Endothelial cell of umbilical vein (primary cell): ENCODE measurements at regions not wholly inside any gene's neighbourhood (a gene's known extent, or its start where the extent isn't known, plus 50 kb on each side); places are given as distances from the start of the nearest gene placed in this dataset.

Experiments used
- BruUV-seq: library from RNA; stranded (reverse); fragments of 400-500 nt; replicated peaks from 2 replicates; lab custom pipeline; 2021; lab: Mats Ljungman, UMichigan
- CTCF ChIA-PET: fragments of 300-600, 350-600 bp; sonication (Branson Sonifier 250); formaldehyde crosslinking; loops from one replicate; lab custom pipeline; 2021; ENCODE audit warnings: antibody characterized with exemption, inconsistent platforms; lab: Charles Lee
- POLR2A ChIA-PET: fragments of 300-600, 350-600 bp; sonication (Branson Sonifier 250); formaldehyde crosslinking; loops from one replicate; lab custom pipeline; 2021; ENCODE audit warnings: antibody characterized with exemption, inconsistent platforms; lab: Charles Lee
- DNase-seq: peaks from one replicate; pipeline ENCODE4 v3.0.0-alpha.2; 2011; ENCODE audit warnings: low read depth, low spot score
- FAIRE-seq: peaks from 2 replicates; lab custom pipeline; 2011; peaks lifted over from hg19 to GRCh38; lab: Jason Lieb, UNC
- H2AFZ ChIP-seq: 2 replicates; pipeline ENCODE4 v1.6.0; 2012; ENCODE audit warnings: low read depth, low read length, control low read depth, inconsistent platforms
- H3K27ac ChIP-seq: 2 replicates; pipeline ENCODE4 v1.5.1; 2011; ENCODE audit warnings: low read depth, mild to moderate bottlenecking, control low read depth, low read length, moderate library complexity; ENCODE audit not compliant: insufficient read depth
- H3K27me3 ChIP-seq, 2 experiments: 2 replicates each; pipeline versions ENCODE4 v1.6.0 to v1.6.1; 2011; ENCODE audit warnings: low read length in 2 of 2, mixed read lengths in 1 of 2; ENCODE audit not compliant: control insufficient read depth in 2 of 2, insufficient read depth in 2 of 2
- H3K36me3 ChIP-seq, 2 experiments: 2 replicates in 1 of 2; 3 replicates in 1 of 2; pipeline ENCODE4 v1.5.1; 2011; ENCODE audit warnings: low read length in 2 of 2, mild to moderate bottlenecking in 1 of 2, moderate library complexity in 1 of 2; ENCODE audit not compliant: control insufficient read depth in 2 of 2, insufficient read depth in 2 of 2; ENCODE audit errors: extremely low read depth in 1 of 2
- H3K4me1 ChIP-seq: 3 replicates; pipeline ENCODE4 v1.5.1; 2011; ENCODE audit warnings: mild to moderate bottlenecking, low read length; ENCODE audit not compliant: control insufficient read depth, insufficient read depth; ENCODE audit errors: extremely low read depth
- H3K4me2 ChIP-seq: 2 replicates; pipeline ENCODE4 v1.6.1; 2011; ENCODE audit warnings: low read length, control low read depth, mixed read lengths; ENCODE audit not compliant: insufficient read depth
- H3K4me3 ChIP-seq, 3 experiments: fragments of 200-600 bp in 1 of 3; sonication (generic), shearing (Covaris generic) in 1 of 3; replicated peaks in 1 of 3; 2 replicates each; pipeline ENCODE4 v1.5.1; 2011 to 2016; ENCODE audit warnings: control low read depth in 3 of 3, low read length in 3 of 3, mild to moderate bottlenecking in 2 of 3, inconsistent platforms in 1 of 3, low read depth in 1 of 3, moderate library complexity in 1 of 3; ENCODE audit not compliant: insufficient read depth in 1 of 3
- H3K79me2 ChIP-seq: 2 replicates; pipeline ENCODE4 v1.6.0; 2012; ENCODE audit warnings: low read length, inconsistent platforms; ENCODE audit not compliant: control insufficient read depth, insufficient read depth
- H3K9ac ChIP-seq: replicated peaks from 2 replicates; pipeline ENCODE3; 2011; ENCODE audit warnings: low read length, control low read depth; ENCODE audit not compliant: insufficient read depth; ENCODE audit errors: extremely low read depth
- H3K9me1 ChIP-seq: replicated peaks from 3 replicates; pipeline ENCODE4 v1.6.0; 2011; ENCODE audit warnings: mild to moderate bottlenecking, low read length; ENCODE audit not compliant: control insufficient read depth, insufficient read depth; ENCODE audit errors: extremely low read depth
- H3K9me3 ChIP-seq: replicated peaks from 2 replicates; pipeline ENCODE4 v1.5.1; 2012; ENCODE audit warnings: low read length, inconsistent platforms; ENCODE audit not compliant: control insufficient read depth, insufficient read depth
- H4K20me1 ChIP-seq: replicated peaks from 2 replicates; pipeline ENCODE3; 2011; ENCODE audit warnings: mild to moderate bottlenecking, low read length; ENCODE audit not compliant: control insufficient read depth, insufficient read depth; ENCODE audit errors: extremely low read depth
- CTCF ChIP-seq, 2 donors: IDR thresholded peaks; 1 replicate in 1 of 2; 2 replicates in 1 of 2; pipeline ENCODE4 v1.5.1; 2011; ENCODE audit warnings: low read length in 2 of 2, mild to moderate bottlenecking in 2 of 2, moderate library complexity in 2 of 2, control low read depth in 1 of 2, inconsistent platforms in 1 of 2, low read depth in 1 of 2; ENCODE audit not compliant: insufficient read depth in 1 of 2; ENCODE audit errors: extremely low read depth in 1 of 2
- EZH2 ChIP-seq: IDR thresholded peaks from 2 replicates; pipeline ENCODE4 v1.6.1; 2012; ENCODE audit warnings: borderline replicate concordance, low read depth, mild to moderate bottlenecking, moderate library complexity, low read length, inconsistent platforms; ENCODE audit not compliant: severe bottlenecking
- FOS ChIP-seq: IDR thresholded peaks from 2 replicates; pipeline ENCODE4 v1.6.1; 2011; ENCODE audit warnings: mild to moderate bottlenecking, low read length, moderate library complexity, borderline replicate concordance; ENCODE audit not compliant: insufficient read depth
- GATA2 ChIP-seq: IDR thresholded peaks from 2 replicates; pipeline ENCODE4 v1.7.0; 2011; ENCODE audit warnings: low read depth, mild to moderate bottlenecking, moderate library complexity, mixed read lengths, low read length; ENCODE audit not compliant: insufficient read length, insufficient read depth
- JUN ChIP-seq: IDR thresholded peaks from 2 replicates; pipeline ENCODE4 v1.6.1; 2011; ENCODE audit warnings: borderline replicate concordance, low read depth; ENCODE audit not compliant: insufficient read length, insufficient read depth
- MAX ChIP-seq: IDR thresholded peaks from 2 replicates; pipeline ENCODE4 v1.6.1; 2011; ENCODE audit not compliant: insufficient read depth, insufficient read length
- MYC ChIP-seq: IDR thresholded peaks from one replicate; pipeline ENCODE4 v1.6.1; 2011; ENCODE audit warnings: mild to moderate bottlenecking, low read depth, low read length
- POLR2A ChIP-seq: IDR thresholded peaks from 2 replicates; pipeline ENCODE4 v1.6.1; 2012; ENCODE audit warnings: low read depth, mild to moderate bottlenecking, control low read depth, low read length
- POLR2AphosphoS5 ChIP-seq: IDR thresholded peaks from 2 replicates; pipeline ENCODE4 v1.6.1; 2012; ENCODE audit warnings: low read depth, mild to moderate bottlenecking, control low read depth, low read length, moderate library complexity; ENCODE audit not compliant: insufficient read depth
- dilution Hi-C: fragments of 300-500 bp; cut with MboI; formaldehyde crosslinking; loops from one replicate; pipeline ENCODE4 v1.15.0; 2019; ENCODE audit warnings: low sequenced_read_pairs; ENCODE audit not compliant: extremely low pct_ligation_motif_present
- intact Hi-C: fragments of 100-400 bp; cut with micrococcal nuclease; formaldehyde crosslinking; loops from one replicate; pipeline ENCODE4 v1.10.0; 2022

GRCh38 chr17:77563439-77564102, 394.9 kb upstream of the TNRC6C start:
- no TSS peak for BruUV-seq
- H3K27ac ChIP-seq, result no peak overlapping the region
- H3K4me2 ChIP-seq, result no peak overlapping the region
- H3K9me1 ChIP-seq, result no peaks in the 10 kb centered on the region
- no peak for TF ChIP-seq FOS
- TF ChIP-seq GATA2, result no peak
- no peak for TF ChIP-seq POLR2A
- TF ChIP-seq EZH2, result no peak
- no peak for TF ChIP-seq POLR2AphosphoS5
- TF ChIP-seq CTCF (IDR thresholded peaks at IDR 0.05; ENCODE audit: extremely low read depth in 1 of 2, insufficient read depth in 1 of 2, low read depth in 1 of 2, low read length in 2 of 2), result no peak
- no peak for TF ChIP-seq MYC
- no peak for TF ChIP-seq JUN
- no peak for TF ChIP-seq MAX
- ChIA-PET CTCF (interaction anchor here (0.7 to 1.1 kb wide), 2 partner anchors 11 to 21 kb away, joined by 3 read pairs; no protein-coding TSS in a partner anchor), POLR2A (no interaction called here)
- H3K27me3 ChIP-seq, result no peaks in the 10 kb centered on the region
- no peak overlapping the region for H3K9ac ChIP-seq
- intact Hi-C loops, result no loop called here
- no peak for FAIRE-seq
- H3K4me1 ChIP-seq, result no peaks in the 10 kb centered on the region
- no peaks in the 10 kb centered on the region for H4K20me1 ChIP-seq
- H3K4me3 ChIP-seq, result no peak overlapping the region
- no peak for DNase-seq
- H3K79me2 ChIP-seq, result no peaks in the 10 kb centered on the region
- no peaks in the 10 kb centered on the region for H3K36me3 ChIP-seq
- dilution Hi-C loops, result no loop called here
- no peaks in the 10 kb centered on the region for H3K9me3 ChIP-seq
- no peak overlapping the region for H2AFZ ChIP-seq
